ENCODE measurements at regions not wholly inside any gene's neighbourhood (a gene's known extent, or its start where the extent isn't known, plus 50 kb on each side); places are given as distances from the start of the nearest gene placed in this dataset.

DNA sequence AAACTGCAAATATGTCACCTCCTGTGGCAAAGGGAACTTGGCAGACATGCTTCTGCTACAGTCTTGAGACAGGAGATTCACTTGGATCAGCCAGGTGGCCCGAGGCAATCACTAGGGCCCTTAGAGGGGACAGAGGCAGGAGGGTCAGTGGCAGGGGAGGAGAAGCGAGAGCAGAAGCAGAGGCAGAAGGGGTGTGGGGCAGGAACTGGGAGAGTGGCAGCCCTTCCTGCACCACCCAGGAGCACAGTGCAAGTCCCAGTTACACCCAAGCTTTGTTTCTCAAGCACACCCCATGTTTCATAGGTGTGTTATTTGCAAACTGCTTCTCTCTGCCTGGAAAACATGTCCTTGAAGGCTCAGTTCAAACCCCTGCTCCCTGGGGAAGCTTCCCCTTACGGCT, 309.7 kb upstream of the MYT1L start:
- no peak for TF ChIP-seq FOSL1 (tag; conservative IDR thresholded peaks at IDR 0.05)
- TF ChIP-seq ELF1 (tag; IDR thresholded peaks at IDR 0.05), result no peak
- TF ChIP-seq NR2C1 (IDR thresholded peaks at IDR 0.05), result no peak
- TF ChIP-seq NR2C1 (tag; IDR thresholded peaks at IDR 0.05), result no peak
- no peak for TF ChIP-seq CREB1 (IDR thresholded peaks at IDR 0.05)
- TF ChIP-seq CREB1 (CRISPR knock-in tag; IDR thresholded peaks at IDR 0.05), result no peak
- TF ChIP-seq HNRNPL (IDR thresholded peaks at IDR 0.05; ENCODE audit: low read depth, low read length), result no peak
- no peak for TF ChIP-seq POLR2AphosphoS5 (IDR thresholded peaks at IDR 0.05; ENCODE audit: control insufficient read depth, insufficient read depth, low read depth, low read length)
- no peak for TF ChIP-seq ZNF41 (CRISPR knock-in tag; conservative IDR thresholded peaks at IDR 0.05)
- TF ChIP-seq ETV6 (IDR thresholded peaks at IDR 0.05; ENCODE audit: borderline replicate concordance in 1 of 2, low read depth in 2 of 2, low read length in 1 of 2), result no peak
- no peak for TF ChIP-seq ETV6 (CRISPR knock-in tag; IDR thresholded peaks at IDR 0.05; ENCODE audit: borderline replicate concordance)
- no peak for TF ChIP-seq TEAD2 (tag; IDR thresholded peaks at IDR 0.05)
- no peak for TF ChIP-seq KDM1A (IDR thresholded peaks at IDR 0.05)
- no peak for TF ChIP-seq HDAC2 (IDR thresholded peaks at IDR 0.05)
- no peak for TF ChIP-seq SMC3 (conservative IDR thresholded peaks at IDR 0.05; ENCODE audit: insufficient read depth, low read depth, low read length)
- TF ChIP-seq POLR2A (conservative IDR thresholded peaks at IDR 0.05), result no peak
- no peak for TF ChIP-seq ZKSCAN1 (IDR thresholded peaks at IDR 0.05; ENCODE audit: low read depth, low read length)

All from K562 (cell line).